Peyer's patch (tissue), 4 donors: ENCODE measurements at regions not wholly inside any gene's neighbourhood (a gene's known extent, or its start where the extent isn't known, plus 50 kb on each side); places are given as distances from the start of the nearest gene placed in this dataset.

Experiments used
- CTCF ChIP-seq, 6 experiments: fragments of 450-650 bp in 4 of 6; fragments of 200-600 bp in 2 of 6; sonication (generic) in 1 of 6; IDR thresholded peaks; one replicate each; pipeline ENCODE4 v1.5.1; 2017 to 2019; ENCODE audit warnings: antibody characterized with exemption in 6 of 6, mild to moderate bottlenecking in 3 of 6, moderate library complexity in 1 of 6
- POLR2A ChIP-seq, 2 donors: fragments of 450-650 bp; IDR thresholded peaks; one replicate each; pipeline ENCODE4 v1.5.1; 2017; ENCODE audit warnings: antibody characterized with exemption in 2 of 2, mild to moderate bottlenecking in 2 of 2, moderate library complexity in 2 of 2

- TF ChIP-seq CTCF (IDR thresholded peaks at IDR 0.05) = no peak
- TF ChIP-seq POLR2A (IDR thresholded peaks at IDR 0.05) = no peak
Observed at GRCh38 chr2:207334624-207335371, 169.1 kb upstream of the KLF7 start.
